Gastroesophageal sphincter (tissue), 4 donors: ENCODE measurements at regions not wholly inside any gene's neighbourhood (a gene's known extent, or its start where the extent isn't known, plus 50 kb on each side); places are given as distances from the start of the nearest gene placed in this dataset.
A peak's percentile ranks its signal among the peaks of the same experiment; 100 is the strongest.
"Not testable (repeated sequence)": the region's sequence is repeated elsewhere in the genome, so short reads cannot be mapped to it uniquely, and the experiment has no call there.

Experiments used
- ATAC-seq: fragments of 150-250 bp; one replicate; pipeline ENCODE4 v1.9.1; 2016; ENCODE audit warnings: mild to moderate bottlenecking, moderate library complexity
- H3K27ac ChIP-seq, 4 donors: fragments of 200-600 bp; sonication (generic) in 3 of 4; 1 replicate in 3 of 4; 2 replicates in 1 of 4; pipeline ENCODE4 v1.5.1; 2016 to 2019
- H3K27me3 ChIP-seq: fragments of 200-600 bp; sonication (generic); one replicate; pipeline ENCODE4 v1.5.1; 2019
- H3K36me3 ChIP-seq, 2 donors: fragments of 200-600 bp; sonication (generic); one replicate each; pipeline ENCODE4 v1.5.1; 2019; ENCODE audit warnings: control low read depth in 1 of 2
- H3K4me1 ChIP-seq, 3 donors: fragments of 200-600 bp; sonication (generic); 1 replicate in 2 of 3; 2 replicates in 1 of 3; pipeline ENCODE4 v1.5.1; 2016 to 2019; ENCODE audit warnings: control low read depth in 2 of 3
- H3K4me3 ChIP-seq, 2 donors: fragments of 200-600 bp; sonication (generic); one replicate each; pipeline ENCODE4 v1.5.1; 2019; ENCODE audit warnings: mild to moderate bottlenecking in 1 of 2, moderate library complexity in 1 of 2
- H3K9me3 ChIP-seq, 3 donors: fragments of 200-600 bp; sonication (generic); one replicate each; pipeline ENCODE4 v1.5.1; 2017 to 2019; ENCODE audit warnings: control low read depth in 2 of 3
- CTCF ChIP-seq, 4 experiments: fragments of 200-600 bp in 2 of 4; fragments of 450-650 bp in 2 of 4; sonication (generic) in 1 of 4; IDR thresholded peaks; one replicate each; pipeline ENCODE4 v1.5.1; 2017 to 2019; ENCODE audit warnings: antibody characterized with exemption in 4 of 4, mild to moderate bottlenecking in 2 of 4, moderate library complexity in 2 of 4
- EP300 ChIP-seq: sonication (generic); formaldehyde crosslinking; IDR thresholded peaks from one replicate; pipeline ENCODE4 v1.6.1; 2017; ENCODE audit warnings: antibody characterized with exemption, mild to moderate bottlenecking
- POLR2A ChIP-seq, 2 donors: fragments of 450-650 bp; IDR thresholded peaks; one replicate each; pipeline ENCODE4 v1.6.1; 2017; ENCODE audit warnings: antibody characterized with exemption in 2 of 2, mild to moderate bottlenecking in 2 of 2, moderate library complexity in 1 of 2
- POLR2AphosphoS5 ChIP-seq: sonication (generic); formaldehyde crosslinking; IDR thresholded peaks from one replicate; pipeline ENCODE4 v1.6.1; 2017; ENCODE audit warnings: antibody characterized with exemption
- WGBS, 2 donors: methylation state at CpG; one replicate each; pipeline ENCODE4 v1.1.5; 2018; ENCODE audit warnings: low coverage in 1 of 2; 5-methylcytosine and 5-hydroxymethylcytosine counted together

- Histone ChIP-seq H3K4me3 (peak overlapping the region; percentile 54 to 85), H3K27ac (peak overlapping the region in 2 of 4 donors; percentile 59 to 65), H3K27me3 (no peaks in the 10 kb centered on the region), H3K9me3 (no peaks in the 10 kb centered on the region), H3K36me3 (no peaks in the 10 kb centered on the region), H3K4me1 (peaks cover 0 to 28% (median 7%) of the 10 kb centered on the region in 3 donors)
- ATAC-seq, result no peak
- WGBS, 2 donors, result 55 to 85% methylated on average over 1 of the region's 1 CpG
- TF ChIP-seq EP300 (no peak), POLR2A (IDR thresholded peaks at IDR 0.05) (no peak), POLR2AphosphoS5 (no peak), CTCF (IDR thresholded peaks at IDR 0.05) (no peak)
These were observed 140.7 kb upstream of the RFC3 start for GRCh38 chr13:33677215-33677614.

DNA sequence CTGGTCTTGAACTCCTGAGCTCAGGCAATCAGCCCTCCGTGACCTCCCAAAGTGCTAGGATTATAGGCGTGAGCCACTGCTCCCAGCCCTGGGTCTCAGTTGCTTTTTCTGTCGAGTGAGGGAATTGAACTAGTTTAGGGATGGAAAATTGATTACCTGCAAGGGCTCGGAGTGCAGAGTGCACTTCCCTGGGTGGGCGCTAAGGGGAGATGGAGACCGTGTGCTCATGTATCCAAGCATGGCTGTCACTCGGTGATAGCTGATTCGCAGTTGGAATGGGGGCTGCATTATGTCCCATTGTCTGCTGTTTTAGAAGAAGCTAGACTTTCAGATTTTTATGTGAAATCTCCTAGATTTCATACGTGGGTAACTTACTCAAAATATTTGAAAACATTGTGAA lies 139.9 kb upstream of the RFC3 start:
- ATAC-seq, result no peak
- TF ChIP-seq CTCF (IDR thresholded peaks at IDR 0.05) (no peak), POLR2AphosphoS5 (no peak), EP300 (no peak), POLR2A (IDR thresholded peaks at IDR 0.05) (no peak)
- no peak overlapping the region for H3K27ac ChIP-seq
- WGBS, 2 donors, result 71 to 75% methylated on average over 2 to 3 of the region's 9 CpGs
- H3K4me1 ChIP-seq, result peaks cover 0 to 28% (median 7%) of the 10 kb centered on the region in 3 donors
- no peaks in the 10 kb centered on the region for H3K27me3 ChIP-seq
- H3K36me3 ChIP-seq, result no peaks in the 10 kb centered on the region
- no peak overlapping the region for H3K4me3 ChIP-seq
- no peaks in the 10 kb centered on the region for H3K9me3 ChIP-seq

DNA sequence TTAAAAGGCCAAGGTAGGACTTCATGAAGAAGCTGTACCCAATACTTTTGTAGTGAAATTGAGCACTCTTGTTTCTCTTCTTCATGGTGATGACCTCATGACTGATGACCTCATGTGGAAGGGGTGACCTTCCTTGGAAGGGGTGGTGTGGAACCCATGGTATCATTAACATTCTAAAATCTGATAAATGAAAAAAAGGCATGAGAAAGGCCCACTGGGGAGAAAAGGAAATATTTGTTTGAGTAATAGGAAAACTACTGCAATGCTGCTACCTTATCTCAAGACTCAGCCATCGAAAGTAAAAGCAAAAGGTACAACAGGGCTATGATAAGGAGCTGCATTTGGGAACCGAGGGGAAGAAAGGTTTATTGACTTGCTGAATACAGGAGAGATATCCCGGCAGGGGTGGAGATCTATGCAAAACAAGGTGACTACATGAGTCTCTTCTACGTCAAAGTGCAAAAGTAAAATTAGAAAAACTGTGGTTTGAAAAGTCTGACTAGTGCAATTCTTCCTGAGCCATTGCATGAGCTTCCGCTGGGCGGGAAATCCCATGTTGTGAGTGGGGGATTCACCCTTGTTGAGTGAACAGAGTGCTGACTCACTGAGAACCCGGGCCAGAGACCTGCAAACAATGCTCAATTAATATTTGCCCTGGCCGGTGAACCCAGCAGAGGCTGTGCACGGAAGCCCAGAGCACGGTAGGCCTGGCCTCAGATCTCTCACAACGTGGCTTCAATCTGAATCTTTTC lies 138.9 kb upstream of the RFC3 start:
- WGBS, 2 donors, result 58 to 70% methylated on average over 5 to 10 of the region's 11 CpGs
- TF ChIP-seq POLR2AphosphoS5, result no peak
- TF ChIP-seq POLR2A (IDR thresholded peaks at IDR 0.05), result no peak
- TF ChIP-seq EP300, result no peak
- TF ChIP-seq CTCF (IDR thresholded peaks at IDR 0.05), result no peak
- H3K27me3 ChIP-seq, result no peaks in the 10 kb centered on the region
- no peaks in the 10 kb centered on the region for H3K9me3 ChIP-seq
- no peak overlapping the region for H3K4me3 ChIP-seq
- H3K36me3 ChIP-seq, result no peaks in the 10 kb centered on the region
- ATAC-seq, result peak; percentile 66
- H3K27ac ChIP-seq, result peak overlapping the region in 3 of 4 donors; percentile 3 to 19 (median 12)
- H3K4me1 ChIP-seq, result peaks cover 0 to 28% (median 7%) of the 10 kb centered on the region in 3 donors

- Histone ChIP-seq H3K27ac (peak overlapping the region in 1 of 4 donors; percentile 12), H3K27me3 (no peaks in the 10 kb centered on the region), H3K4me1 (peaks cover 0 to 26% (median 7%) of the 10 kb centered on the region in 3 donors), H3K4me3 (no peak overlapping the region), H3K9me3 (no peaks in the 10 kb centered on the region), H3K36me3 (no peaks in the 10 kb centered on the region)
- no peak for TF ChIP-seq POLR2AphosphoS5
- no peak for TF ChIP-seq CTCF (IDR thresholded peaks at IDR 0.05)
- no peak for TF ChIP-seq EP300
- no peak for TF ChIP-seq POLR2A (IDR thresholded peaks at IDR 0.05)
- ATAC-seq, result no peak
- WGBS, 2 donors, result 89 to 100% methylated on average over 1 of the region's 1 CpG
These were observed 138.3 kb upstream of the RFC3 start for GRCh38 chr13:33679658-33680012.

DNA sequence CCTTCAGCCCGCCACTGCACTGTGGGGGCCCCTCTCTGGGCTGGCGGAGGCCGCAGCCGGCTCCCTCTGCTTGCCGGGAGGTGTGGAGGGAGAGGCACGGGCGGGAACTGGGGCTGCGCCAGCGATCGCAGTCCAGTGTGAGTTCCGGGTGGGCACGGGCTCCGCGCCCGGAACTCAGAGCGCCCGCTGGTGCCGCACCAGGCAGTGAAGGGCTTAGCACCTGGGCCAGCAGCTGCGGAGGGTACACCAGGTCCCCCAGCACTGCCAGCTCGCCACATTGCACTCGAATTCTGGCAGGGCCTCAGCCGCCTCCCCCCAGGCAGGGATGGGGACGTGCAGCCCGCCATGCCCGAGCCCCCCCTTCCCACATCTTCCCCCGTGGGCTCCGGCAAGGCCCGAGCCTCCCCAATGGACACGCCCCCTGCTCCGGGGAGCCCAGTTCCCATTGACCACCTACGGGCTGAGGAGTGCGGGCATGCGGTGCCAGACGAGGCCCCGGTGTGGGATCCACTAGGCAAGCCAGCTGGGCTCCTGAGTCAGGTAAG lies 135.9 kb upstream of the RFC3 start:
- Histone ChIP-seq H3K27ac (no peak overlapping the region), H3K4me3 (no peak overlapping the region), H3K4me1 (peaks cover 0 to 6% (median 0%) of the 10 kb centered on the region in 3 donors), H3K36me3 (no peaks in the 10 kb centered on the region), H3K27me3 (no peaks in the 10 kb centered on the region), H3K9me3 (no peaks in the 10 kb centered on the region)
- 100% methylated on average over 2 of the region's 35 CpGs; no CpG with 5 or more reads in 1 of the 2 donors for WGBS, 2 donors
- no peak for ATAC-seq
- TF ChIP-seq POLR2AphosphoS5, result no peak
- no peak for TF ChIP-seq POLR2A (IDR thresholded peaks at IDR 0.05)
- no peak for TF ChIP-seq EP300
- no peak for TF ChIP-seq CTCF (IDR thresholded peaks at IDR 0.05)

GRCh38 chr13:33682646-33683045 lies 135.3 kb upstream of the RFC3 start:
- H3K4me3 ChIP-seq, H3K27ac ChIP-seq, H3K36me3 ChIP-seq, H3K4me1 ChIP-seq, ATAC-seq, H3K9me3 ChIP-seq, H3K27me3 ChIP-seq: not testable (repeated sequence)
- WGBS, 2 donors, result 95 to 100% methylated on average over 1 to 3 of the region's 5 CpGs
